ENCODE measurements at regions not wholly inside any gene's neighbourhood (a gene's known extent, or its start where the extent isn't known, plus 50 kb on each side); places are given as distances from the start of the nearest gene placed in this dataset.
"Not testable (repeated sequence)": the region's sequence is repeated elsewhere in the genome, so short reads cannot be mapped to it uniquely, and the experiment has no call there.

GRCh38 chr3:107209302-107209990 is 167.8 kb upstream of the CCDC54 start:
- DNase-seq, result no peak

- DNase-seq, result no peak
Observed at GRCh38 chr3:107211608-107212007, 165.6 kb upstream of the CCDC54 start.

- no peak for DNase-seq
Observed at GRCh38 chr3:107212618-107213017, 164.6 kb upstream of the CCDC54 start.

- DNase-seq, result no peak
Observed at GRCh38 chr3:107213044-107213669, 164.1 kb upstream of the CCDC54 start.

- no peak for DNase-seq
Observed at GRCh38 chr3:107216229-107216628, 161.0 kb upstream of the CCDC54 start.

GRCh38 chr3:107216711-107217110 is 160.5 kb upstream of the CCDC54 start:
- peak; percentile 94 for DNase-seq

- DNase-seq, result peak; percentile 98
Observed at GRCh38 chr3:107217172-107217571, 160.1 kb upstream of the CCDC54 start.

GRCh38 chr3:107218864-107219269 is 158.4 kb upstream of the CCDC54 start:
- DNase-seq, result peak; percentile 44

- peak; percentile 44 for DNase-seq
Observed at GRCh38 chr3:107220538-107220937, 156.7 kb upstream of the CCDC54 start.

GRCh38 chr3:107221856-107222255 is 155.4 kb upstream of the CCDC54 start:
- peak; percentile 79 for DNase-seq

- DNase-seq, result peak; percentile 91
Observed at GRCh38 chr3:107222907-107223306, 154.3 kb upstream of the CCDC54 start.

GRCh38 chr3:107224026-107224596 is 153.1 kb upstream of the CCDC54 start:
- DNase-seq, result no peak

GRCh38 chr3:107227091-107227490 is 150.1 kb upstream of the CCDC54 start:
- peak; percentile 50 for DNase-seq

GRCh38 chr3:107233877-107234276 is 143.4 kb upstream of the CCDC54 start:
- DNase-seq, result not testable (repeated sequence)

GRCh38 chr3:107235193-107235927 is 141.9 kb upstream of the CCDC54 start:
- peak; percentile 48 for DNase-seq

GRCh38 chr3:107235928-107236315 is 141.3 kb upstream of the CCDC54 start:
- peak; percentile 87 for DNase-seq

GRCh38 chr3:107236655-107237337 is 140.4 kb upstream of the CCDC54 start:
- DNase-seq, result peak; percentile 40

- no peak for DNase-seq
Observed at GRCh38 chr3:107238787-107239186, 138.5 kb upstream of the CCDC54 start.

- no peak for DNase-seq
Observed at GRCh38 chr3:107239703-107240102, 137.5 kb upstream of the CCDC54 start.

GRCh38 chr3:107240183-107241091 is 136.8 kb upstream of the CCDC54 start:
- DNase-seq, result peak; percentile 84

- peak; percentile 31 for DNase-seq
Observed at GRCh38 chr3:107241217-107241616, 136.0 kb upstream of the CCDC54 start.

- DNase-seq, result peak; percentile 23
Observed at GRCh38 chr3:107242579-107242978, 134.7 kb upstream of the CCDC54 start.
